Dermis microvascular lymphatic vessel endothelial cell (primary cell): ENCODE measurements at regions not wholly inside any gene's neighbourhood (a gene's known extent, or its start where the extent isn't known, plus 50 kb on each side); places are given as distances from the start of the nearest gene placed in this dataset.

Source experiments
- DNase-seq, 2 donors: peaks; one replicate each; pipeline versions ENCODE4 v3.0.0 to v3.0.0-alpha.2; 2010; ENCODE audit warnings: low read depth in 2 of 2

GRCh38 chr5:28548856-28549255, 1510.5 kb upstream of the CDH9 start:
- no peak for DNase-seq

GRCh38 chr5:28544501-28544900, 1506.1 kb upstream of the CDH9 start:
- DNase-seq, result no peak

GRCh38 chr5:28543473-28544098, 1505.2 kb upstream of the CDH9 start:
- DNase-seq, result no peak

GRCh38 chr5:28542987-28543386, 1504.6 kb upstream of the CDH9 start:
- no peak for DNase-seq

GRCh38 chr5:28523888-28524635, 1485.7 kb upstream of the CDH9 start:
- no peak for DNase-seq

GRCh38 chr5:28523416-28523815, 1485.0 kb upstream of the CDH9 start:
- no peak for DNase-seq

- DNase-seq, result no peak
Measured at GRCh38 chr5:28517691-28518090, 1479.3 kb upstream of the CDH9 start.

- no peak for DNase-seq
Measured at GRCh38 chr5:28516722-28517121, 1478.3 kb upstream of the CDH9 start.

GRCh38 chr5:28512648-28513047, 1474.3 kb upstream of the CDH9 start:
- no peak for DNase-seq

- no peak for DNase-seq
Measured at GRCh38 chr5:28505121-28505520, 1466.7 kb upstream of the CDH9 start.

- DNase-seq, result no peak
Measured at GRCh38 chr5:28500511-28500910, 1462.1 kb upstream of the CDH9 start.

GRCh38 chr5:28499766-28500290, 1461.4 kb upstream of the CDH9 start:
- no peak for DNase-seq

GRCh38 chr5:28495876-28496275, 1457.5 kb upstream of the CDH9 start:
- DNase-seq, result no peak

- DNase-seq, result no peak
Measured at GRCh38 chr5:28493456-28493855, 1455.1 kb upstream of the CDH9 start.

- no peak for DNase-seq
Measured at GRCh38 chr5:28488752-28489151, 1450.4 kb upstream of the CDH9 start.

GRCh38 chr5:28483327-28484025, 1445.1 kb upstream of the CDH9 start:
- DNase-seq, result no peak

- no peak for DNase-seq
Measured at GRCh38 chr5:28473531-28474107, 1435.2 kb upstream of the CDH9 start.

GRCh38 chr5:28468166-28468565, 1429.8 kb upstream of the CDH9 start:
- DNase-seq, result no peak

- no peak for DNase-seq
Measured at GRCh38 chr5:28463728-28464127, 1425.3 kb upstream of the CDH9 start.

GRCh38 chr5:28451483-28451882, 1413.1 kb upstream of the CDH9 start:
- no peak for DNase-seq

GRCh38 chr5:28450997-28451396, 1412.6 kb upstream of the CDH9 start:
- DNase-seq, result no peak

- DNase-seq, result no peak
Measured at GRCh38 chr5:28448791-28449190, 1410.4 kb upstream of the CDH9 start.
